DMS79 treated with DMSO at 0.1 percent for 48 hours (cell line): ENCODE measurements at regions not wholly inside any gene's neighbourhood (a gene's known extent, or its start where the extent isn't known, plus 50 kb on each side); places are given as distances from the start of the nearest gene placed in this dataset.
"Not testable (repeated sequence)": the region's sequence is repeated elsewhere in the genome, so short reads cannot be mapped to it uniquely, and the experiment has no call there.

Experiments
- DNase-seq: peaks from one replicate; lab custom pipeline; 2025; lab: John Stamatoyannopoulos, UW

DNA sequence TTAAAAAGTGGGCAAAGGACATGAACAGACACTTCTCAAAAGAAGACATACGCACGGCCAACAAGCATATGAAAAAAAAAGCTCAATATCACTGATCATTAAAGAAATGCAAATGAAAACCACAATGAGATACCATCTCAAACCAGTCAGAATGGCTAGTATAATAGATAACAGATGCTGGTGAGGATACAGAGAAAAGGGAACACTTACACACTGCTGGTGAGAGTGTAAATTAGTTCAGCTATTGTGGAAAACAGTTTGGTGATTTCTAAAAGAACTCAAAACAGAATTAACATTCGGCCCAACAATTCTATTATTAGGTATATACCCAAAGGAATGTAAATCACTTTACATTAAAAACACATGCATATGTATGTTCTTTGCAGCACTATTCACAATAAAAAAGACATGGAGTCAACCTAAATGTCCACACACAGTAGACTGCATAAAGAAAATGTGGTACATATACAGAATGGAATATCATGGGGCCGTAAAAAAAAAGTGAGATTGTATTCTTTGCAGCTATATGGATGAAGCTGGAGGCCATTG is 1569.0 kb downstream of the OLFM4 start:
- DNase-seq, result no peak

DNA sequence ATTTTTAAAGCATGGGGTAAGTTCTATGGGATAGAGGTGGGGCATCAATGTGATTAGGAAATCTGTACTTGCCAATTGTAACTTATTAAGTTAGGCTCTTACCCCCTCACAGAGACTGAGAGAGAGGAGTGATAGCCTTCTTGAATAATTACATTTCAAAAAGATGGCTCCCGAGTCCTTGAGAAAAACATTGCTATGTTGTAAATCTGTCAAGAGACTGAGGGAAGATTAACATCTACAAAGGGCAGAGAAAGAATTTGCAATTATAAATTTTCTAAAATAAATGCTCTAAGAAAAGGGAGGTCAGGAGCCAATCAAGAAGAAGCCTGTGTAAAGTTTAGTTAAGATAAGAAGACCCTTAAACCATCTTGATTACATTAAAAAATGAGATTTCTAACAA is 1570.8 kb downstream of the OLFM4 start:
- no peak for DNase-seq

DNA sequence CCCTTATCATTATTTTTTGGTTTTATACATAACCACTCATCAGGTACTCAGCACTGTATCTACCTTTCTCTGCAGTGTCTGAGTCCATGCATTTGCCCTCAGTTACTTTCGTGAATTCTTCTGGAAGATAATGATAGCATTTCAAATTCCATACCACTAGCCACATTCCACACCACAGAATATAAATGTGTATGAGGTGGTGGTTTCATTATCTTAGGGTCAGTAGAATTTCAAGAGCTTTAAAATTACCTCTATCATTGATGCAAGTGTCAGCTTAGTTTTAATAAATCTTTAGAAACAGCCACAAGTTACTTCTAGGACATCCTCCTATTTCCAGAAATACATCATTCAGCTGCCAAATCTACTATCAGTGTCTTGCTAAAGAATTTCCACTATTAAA is 1578.3 kb downstream of the OLFM4 start:
- no peak for DNase-seq

DNA sequence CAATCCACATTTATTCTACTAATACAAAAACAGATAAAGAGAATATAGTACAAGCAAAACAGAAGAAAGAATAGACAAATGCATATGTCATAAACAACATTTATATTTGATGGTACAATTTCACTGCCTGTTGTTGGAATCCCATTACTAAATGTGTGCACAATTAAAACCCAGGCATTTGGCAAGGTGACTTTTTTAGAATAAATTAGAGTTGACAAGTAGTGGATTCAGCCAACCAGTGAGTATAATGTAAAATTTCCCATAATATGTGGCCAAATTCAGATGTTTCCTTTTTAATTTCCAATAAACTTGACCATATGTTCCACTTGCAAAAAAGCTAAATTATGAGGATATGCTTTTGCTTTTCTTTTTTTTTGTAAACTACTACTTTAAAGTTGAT is 1578.8 kb downstream of the OLFM4 start:
- DNase-seq, result no peak

DNA sequence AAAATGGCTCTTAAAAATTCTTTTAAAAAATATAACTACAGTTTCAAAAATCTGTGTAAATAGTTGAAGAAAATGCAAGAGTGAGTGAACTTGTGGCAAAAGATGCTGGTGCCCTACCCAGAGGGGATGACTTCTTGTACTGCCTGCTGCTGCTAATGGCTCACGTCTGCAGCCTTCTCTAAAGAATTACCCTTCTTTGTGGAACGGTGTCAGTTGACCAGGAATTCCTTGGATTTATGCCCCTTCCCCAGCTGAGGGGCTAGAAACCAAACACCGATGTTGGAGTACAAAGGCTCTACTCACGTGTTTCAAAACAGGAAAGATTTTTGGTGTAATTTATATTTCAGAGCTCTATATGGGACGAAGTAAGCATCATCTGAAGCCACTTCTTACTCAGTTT is 1582.8 kb downstream of the OLFM4 start:
- DNase-seq, result no peak

DNA sequence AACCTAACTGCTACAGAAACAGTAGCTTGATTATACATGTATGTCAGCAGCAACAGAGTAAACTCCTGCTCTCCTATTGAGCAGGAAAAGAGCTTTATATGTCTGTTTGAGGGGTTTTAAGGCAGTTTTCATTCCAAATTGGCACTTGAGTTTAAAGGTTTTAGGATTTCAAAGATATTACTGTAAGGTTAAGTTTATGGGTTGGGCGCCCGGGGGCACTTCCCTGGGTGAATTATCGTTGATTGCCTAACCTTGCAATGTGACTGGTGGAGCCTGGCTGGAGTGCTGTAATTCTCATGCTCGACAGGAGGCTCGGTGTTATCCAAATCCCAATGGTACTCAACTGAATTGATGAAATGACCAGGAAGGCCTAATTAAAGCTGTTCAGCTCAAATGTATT is 1586.1 kb downstream of the OLFM4 start:
- no peak for DNase-seq

DNA sequence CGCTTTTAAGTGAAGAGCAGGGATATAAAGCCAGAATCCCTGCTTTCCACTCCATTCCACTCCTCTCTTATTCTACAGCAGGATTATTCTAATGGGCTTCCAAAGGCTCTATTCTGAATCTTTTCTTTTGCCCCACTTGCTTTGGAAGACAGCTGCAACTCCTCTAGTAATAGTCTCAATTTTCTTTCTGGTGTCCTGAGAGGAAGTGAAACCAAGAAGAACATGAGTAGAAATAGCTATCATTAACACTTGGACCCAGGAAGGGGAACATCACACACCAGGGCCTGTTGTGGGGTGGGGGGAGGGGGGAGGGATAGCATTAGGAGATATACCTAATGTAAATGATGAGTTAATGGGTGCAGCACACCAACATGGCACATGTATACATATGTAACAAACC is 1597.9 kb downstream of the OLFM4 start:
- not testable (repeated sequence) for DNase-seq

DNA sequence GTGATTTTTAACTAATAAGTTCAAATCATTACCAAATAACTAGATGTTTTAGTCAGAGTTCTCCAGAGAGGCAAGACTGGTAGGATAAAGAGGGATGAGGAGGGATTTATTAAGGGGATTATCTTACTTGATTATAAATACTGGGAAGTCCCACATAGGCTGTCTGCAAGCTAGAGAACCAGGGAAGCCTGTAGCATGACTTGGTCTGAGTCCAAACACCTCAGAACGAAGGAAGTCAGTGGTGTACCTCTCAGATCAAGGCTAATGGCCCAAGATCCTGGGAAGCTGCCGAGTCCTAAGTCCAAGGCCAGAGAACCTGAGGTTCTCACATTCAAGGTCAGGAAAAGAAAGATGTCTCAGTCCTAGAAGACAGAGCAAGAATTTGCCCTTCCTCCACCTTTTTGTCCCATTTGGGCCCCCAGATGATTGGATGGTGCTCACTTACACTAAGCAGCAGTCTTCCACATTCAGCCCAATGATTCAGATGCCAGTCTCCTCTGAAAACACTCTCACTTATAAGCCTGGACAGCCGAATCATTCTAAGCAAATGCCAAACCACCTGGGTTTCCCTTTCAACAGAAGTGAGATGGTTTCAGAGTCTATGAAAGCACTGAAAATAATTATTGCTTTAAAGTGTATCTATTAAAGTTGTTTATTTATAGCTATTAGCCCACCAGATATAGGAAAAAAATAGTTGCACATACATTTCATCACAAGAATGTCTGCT is 1599.2 kb downstream of the OLFM4 start:
- no peak for DNase-seq

DNA sequence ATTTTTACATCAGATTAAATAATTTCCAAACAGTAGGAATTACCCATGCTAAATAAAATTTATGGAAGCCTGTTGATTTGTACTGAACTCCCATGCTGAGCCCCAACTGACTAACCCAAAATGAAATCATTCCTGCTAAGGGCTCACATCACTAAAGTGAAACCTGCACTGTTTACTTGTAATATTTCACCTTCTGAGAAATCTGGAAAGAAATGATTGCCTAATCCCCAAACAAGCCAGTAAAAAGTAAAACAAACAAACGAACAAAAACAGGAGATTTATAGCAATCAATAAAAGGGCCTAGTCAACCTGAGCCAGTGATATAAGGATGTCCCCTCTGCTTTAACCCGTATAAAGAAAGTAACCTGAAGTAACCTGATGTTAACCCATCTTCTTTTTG is 1599.8 kb downstream of the OLFM4 start:
- no peak for DNase-seq

DNA sequence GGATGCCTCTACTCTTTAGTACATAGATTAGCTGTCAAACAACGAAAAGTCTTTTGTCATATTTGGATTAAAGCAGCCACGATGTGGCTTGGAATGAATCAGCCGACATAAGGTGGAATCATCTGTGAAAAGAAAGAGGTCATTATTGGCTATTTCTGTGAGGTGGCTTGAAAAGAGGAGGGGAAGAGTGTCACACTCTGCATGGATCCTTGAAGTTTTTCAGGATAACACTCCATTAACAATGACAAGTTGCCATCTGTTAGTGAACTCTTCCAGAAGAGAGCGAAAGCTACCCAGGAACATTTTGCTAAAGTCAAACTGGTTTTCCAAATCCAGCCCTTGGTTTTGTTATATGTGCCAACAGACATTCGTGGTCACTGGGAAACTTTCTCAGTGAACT is 1604.8 kb downstream of the OLFM4 start:
- DNase-seq, result no peak

DNA sequence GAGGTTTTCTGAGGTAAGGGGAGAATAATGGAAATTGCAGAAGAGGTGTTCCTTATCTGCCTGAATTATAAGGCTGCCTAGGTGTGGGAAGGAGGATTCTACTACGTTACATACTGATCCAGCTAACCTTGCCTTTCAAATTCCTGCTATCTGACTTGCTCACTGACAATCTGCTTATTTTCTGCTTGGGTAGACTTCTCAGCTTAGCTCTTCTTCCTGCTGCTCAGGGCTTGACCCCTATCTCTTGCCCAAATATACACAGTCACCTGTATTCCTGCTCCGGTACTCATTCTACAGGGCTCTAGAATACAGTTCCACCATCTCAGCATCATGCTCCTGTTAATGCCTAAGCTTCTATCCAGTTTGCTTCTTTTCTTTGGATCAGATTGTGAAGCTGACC is 1607.6 kb downstream of the OLFM4 start:
- DNase-seq, result no peak

DNA sequence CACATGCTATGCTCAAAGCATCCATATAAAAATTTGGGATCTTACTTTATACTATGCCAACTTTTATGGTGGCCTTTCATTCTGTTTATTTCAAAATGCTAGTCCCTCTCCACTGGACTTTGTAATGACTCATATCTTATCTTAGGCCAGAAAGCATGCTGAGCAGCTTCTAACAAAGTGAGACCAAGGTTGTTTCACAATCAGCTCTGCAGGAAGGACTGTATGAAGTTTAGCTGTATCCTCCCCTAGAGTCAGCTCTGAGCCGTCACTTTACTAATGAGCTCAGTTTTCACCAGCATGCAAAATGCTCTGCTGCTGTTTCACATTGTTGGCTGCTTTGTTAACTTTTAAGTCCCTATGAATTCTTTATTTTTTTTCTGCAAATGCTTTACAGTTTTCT is 1608.8 kb downstream of the OLFM4 start:
- DNase-seq, result no peak

DNA sequence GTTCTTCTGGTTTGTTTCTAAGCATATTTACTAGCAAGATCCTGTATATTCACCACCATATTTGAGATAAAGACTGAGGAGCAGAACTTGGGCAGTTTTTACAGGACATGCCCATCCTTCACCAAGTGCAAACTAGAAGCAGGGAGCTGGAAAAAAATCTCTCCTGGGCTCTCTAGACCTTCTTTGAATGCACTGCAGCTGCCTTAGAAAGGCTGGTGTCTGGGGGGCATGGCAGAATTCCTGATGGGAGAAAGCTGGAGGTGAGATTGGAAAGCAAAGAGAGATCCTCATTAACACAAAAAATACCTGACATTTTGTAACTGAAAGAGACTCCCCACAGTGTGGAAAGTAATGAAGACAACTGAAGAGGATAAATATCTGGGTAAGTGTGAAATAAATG is 1612.1 kb downstream of the OLFM4 start:
- DNase-seq, result no peak

DNA sequence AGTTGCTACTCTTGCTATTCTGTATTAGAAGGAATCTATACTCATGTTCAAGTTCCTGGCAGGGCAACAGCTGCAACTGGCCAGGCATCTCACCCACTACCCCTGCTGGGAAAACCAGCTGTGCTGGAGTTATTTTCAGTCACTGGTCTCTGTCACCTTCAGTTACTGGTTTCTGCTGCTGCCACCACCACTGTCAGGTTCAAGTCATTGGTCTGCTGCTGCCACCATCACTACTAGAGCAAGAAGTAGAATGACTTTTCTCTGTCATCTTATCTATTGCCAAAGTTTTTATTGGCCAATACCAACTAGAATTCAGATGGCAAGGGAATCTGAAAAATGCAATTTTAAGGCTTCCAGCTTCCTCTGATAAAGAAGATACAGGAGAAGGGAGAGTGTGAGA is 1615.2 kb downstream of the OLFM4 start:
- DNase-seq, result no peak

DNA sequence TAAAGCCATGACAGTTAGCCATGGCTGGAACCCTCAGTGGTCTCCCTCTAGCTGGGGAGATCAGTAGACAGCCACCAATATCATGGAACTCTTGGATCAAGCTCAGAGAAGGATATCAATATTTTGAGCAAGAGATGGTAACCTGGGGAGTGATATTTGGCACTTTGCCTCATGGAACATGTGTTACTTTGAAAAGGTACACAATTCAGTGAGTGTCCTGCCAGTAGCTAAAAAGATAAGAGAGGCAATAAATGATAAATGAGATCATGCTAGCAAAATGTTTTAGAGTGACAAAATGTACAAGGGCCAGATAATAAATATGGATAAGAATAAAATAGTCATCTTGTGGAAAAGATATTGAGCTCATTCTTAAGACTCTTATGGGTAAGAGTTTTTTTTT is 1618.7 kb downstream of the OLFM4 start:
- no peak for DNase-seq

DNA sequence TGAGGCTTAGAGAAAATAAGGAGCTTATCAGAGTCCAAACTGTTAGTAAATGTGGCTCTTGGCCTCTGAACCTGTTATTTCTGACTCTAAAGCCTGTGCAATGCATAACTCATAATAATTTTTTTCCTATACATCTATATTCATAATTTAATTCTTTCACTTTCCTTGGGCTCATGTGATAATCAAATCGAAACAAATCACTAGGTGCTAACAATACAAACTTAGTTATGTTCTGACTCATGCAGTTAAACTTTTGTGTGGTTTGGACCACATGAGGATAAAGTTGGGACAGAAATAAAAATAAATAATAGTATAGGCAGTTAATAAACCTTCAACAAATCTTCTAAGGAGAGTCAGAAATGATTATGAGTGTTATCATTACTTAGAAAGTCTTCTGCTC is 1629.0 kb downstream of the OLFM4 start:
- DNase-seq, result no peak

DNA sequence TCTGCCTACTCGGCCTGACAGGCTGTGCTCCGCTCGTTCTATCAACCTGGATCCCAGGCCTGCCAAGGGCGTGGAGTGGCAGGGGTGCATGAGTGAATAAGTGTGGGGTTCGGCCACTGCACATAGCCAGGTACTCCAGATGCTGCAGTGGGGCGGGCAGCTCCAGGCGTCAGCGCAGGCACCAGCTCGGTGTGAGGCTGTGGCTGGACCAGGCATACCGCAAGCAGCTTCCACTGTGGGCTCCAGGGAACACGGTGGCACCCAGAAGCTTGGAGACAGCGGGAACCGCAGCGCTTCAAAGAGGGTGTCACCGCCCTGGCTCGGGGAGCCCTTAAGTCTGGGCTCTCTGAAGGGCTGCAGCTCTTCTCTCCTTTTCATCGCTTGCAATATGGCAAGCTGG is 1630.2 kb downstream of the OLFM4 start:
- no peak for DNase-seq

DNA sequence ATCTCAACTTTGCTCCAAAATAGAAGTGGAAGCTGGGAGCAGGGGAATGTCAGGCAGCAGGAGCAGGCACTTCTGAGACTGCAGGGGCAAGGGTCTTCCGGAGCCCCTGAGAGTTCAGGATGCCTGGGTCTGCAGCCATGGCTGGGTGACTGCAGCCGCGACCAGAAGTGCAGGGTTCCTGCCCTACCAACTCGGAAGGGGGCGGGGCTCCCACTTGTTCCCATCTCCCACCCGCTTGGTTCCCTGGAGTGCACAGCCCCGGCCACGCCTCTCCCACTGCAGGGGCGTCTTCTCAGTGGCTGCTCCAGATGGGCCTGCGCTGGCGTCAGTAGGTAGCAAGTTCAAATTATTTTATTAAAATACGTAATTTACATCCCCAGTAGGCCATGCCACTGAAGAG is 1631.7 kb downstream of the OLFM4 start:
- DNase-seq, result no peak

DNA sequence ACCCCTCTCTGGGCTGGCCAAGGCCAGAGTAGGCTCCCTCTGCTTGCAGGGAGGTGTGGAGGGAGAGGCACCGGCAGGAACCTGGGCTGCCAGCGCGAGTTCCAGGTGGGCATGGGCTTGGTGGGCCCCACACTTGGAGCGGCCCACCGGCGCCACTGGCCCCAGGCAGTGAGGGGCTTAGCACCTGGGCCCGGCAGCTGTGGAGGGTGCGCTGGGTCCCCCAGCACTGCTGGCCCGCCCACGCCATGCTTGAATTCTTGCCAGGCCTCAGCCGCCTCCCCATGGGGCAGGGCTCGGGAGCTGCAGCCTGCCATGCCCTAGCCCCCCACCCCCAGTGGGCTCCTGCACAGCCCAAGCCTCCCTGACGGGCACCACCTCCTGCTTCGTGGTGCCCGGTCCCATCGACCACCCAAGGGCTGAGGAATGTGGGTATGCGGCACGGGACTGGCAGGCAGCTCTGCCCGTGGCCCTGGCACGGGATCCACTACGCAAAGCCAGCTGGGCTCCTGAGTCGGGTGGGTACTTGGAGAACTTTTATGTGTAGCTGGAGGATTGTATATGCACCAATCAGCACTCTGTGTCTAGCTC is 1648.0 kb downstream of the OLFM4 start:
- no peak for DNase-seq

DNA sequence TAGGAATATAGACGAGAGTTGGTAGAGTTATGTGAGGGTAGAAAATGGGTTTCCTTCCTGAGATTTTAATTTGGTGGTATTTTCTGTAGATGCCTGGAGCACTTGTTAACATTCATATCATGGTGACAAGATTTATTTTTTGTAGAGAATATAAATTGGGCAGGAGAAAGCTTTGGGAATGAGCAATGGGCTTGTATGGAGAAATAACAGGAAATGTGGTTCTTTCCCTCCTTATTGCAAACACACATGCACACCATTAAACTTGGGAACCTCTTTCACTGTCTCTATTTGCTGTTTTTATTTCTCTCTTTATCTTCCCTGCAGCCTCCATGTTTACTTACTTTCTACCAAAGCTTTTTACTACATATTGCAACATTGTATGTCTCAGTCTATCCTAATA is 1653.6 kb downstream of the OLFM4 start:
- DNase-seq, result no peak

DNA sequence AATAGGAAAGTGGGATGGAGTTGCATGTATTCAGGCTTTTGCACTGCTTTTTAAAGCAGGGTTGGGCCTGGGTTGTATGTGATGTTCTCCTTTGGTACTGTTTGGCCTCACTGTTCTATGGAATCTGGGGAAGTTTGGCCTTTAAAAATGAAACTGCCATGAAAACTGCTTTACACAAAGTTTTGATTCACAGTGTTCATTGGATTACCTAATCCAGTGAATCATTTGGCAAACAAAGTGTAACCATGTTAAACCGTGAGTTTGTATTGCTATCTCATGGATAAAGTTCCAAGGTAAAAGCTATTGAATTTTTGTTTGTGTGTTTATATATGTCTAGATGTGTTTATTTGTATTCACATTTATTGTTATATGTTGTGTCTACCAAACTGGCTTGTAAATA is 1658.6 kb downstream of the OLFM4 start:
- DNase-seq, result no peak

DNA sequence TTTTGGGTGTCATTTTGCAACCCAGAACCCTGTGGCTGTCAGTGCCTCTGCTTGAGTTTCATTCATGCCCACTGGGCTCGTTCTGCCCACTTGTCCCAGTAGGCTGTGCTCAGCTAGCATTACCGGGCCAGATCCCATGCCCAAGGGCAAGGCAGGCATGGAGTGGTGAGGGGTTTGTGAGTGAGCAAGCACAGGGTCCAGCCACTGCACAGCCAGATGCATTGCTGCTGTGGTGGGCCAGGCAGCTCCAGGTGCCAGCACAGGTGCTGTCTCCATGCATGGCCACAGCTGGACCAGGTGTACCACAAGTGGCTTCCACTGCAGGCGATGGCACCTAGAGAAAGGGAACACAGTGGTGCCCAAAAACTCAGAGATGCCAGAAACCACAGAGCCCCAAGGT is 1671.2 kb downstream of the OLFM4 start:
- DNase-seq, result no peak

DNA sequence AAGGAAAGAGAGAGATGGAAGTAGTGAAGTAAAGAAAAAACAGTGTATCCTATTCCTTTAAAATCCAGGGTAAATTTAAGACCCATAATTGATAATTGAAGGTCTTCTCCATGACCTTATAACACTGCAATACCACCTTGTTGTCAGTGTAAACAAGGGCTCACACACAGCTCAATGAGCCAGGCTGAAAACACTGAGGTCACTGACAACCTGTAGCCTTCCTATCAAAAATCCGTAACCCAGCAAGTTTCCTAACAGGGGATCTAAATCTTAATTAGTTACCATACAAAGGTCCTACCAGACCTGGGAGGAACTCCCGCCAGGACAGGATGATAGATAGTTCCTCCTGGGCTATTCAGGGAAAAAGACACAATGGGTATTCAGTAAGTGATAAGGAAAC is 1677.1 kb downstream of the OLFM4 start:
- no peak for DNase-seq

DNA sequence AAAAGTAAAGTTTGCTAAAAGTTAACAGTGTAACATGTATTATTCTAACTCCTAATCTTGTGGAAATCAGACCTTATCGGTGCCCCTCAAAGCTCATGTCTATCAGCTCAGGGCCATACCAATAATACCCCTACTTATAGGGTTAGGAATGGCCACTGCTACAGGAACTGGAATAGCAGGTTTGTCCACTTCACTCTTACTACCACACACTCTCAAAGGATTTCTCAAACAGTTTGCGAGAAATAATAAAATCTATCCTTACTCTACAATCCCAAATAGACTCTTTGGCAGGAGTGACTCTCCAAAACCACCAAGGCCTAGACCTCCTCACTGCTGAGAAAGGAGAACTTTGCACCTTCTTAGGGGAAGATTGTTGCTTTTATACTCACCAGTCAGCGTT is 1677.7 kb downstream of the OLFM4 start:
- DNase-seq, result peak; percentile 20
